ENCODE measurements at regions not wholly inside any gene's neighbourhood (a gene's known extent, or its start where the extent isn't known, plus 50 kb on each side); places are given as distances from the start of the nearest gene placed in this dataset.
A peak's percentile ranks its signal among the peaks of the same experiment; 100 is the strongest.

- H3K4me1 Mint-ChIP-seq (ENCODE audit: low read depth, unreplicated experiment), result peaks cover 13% of the 10 kb centered on the region
- peaks cover 2% of the 10 kb centered on the region for H3K9me3 Mint-ChIP-seq (ENCODE audit: unreplicated experiment)
- no peak overlapping the region for H2AFZ ChIP-seq (ENCODE audit: low read depth, low read length)
- FAIRE-seq (peak; percentile 56), DNase-seq (ENCODE audit: low read depth) (peak; percentile 100)
- H3K9ac ChIP-seq (ENCODE audit: low read length), result no peak overlapping the region
- H3K27me3 Mint-ChIP-seq (ENCODE audit: low read depth, unreplicated experiment), result no peaks in the 10 kb centered on the region
- H3K9me3 ChIP-seq (ENCODE audit: insufficient read depth, low read depth, low read length), result no peaks in the 10 kb centered on the region
- peak overlapping the region; percentile 34 for H3K4me2 ChIP-seq (ENCODE audit: low read length)
- no peak overlapping the region for H3K4me3 ChIP-seq (ENCODE audit: insufficient read depth, low read depth, low read length)
- peak overlapping the region; percentile 82 for H3K27ac ChIP-seq (ENCODE audit: low read depth, low read length)
- H3K4me1 ChIP-seq (ENCODE audit: insufficient read depth, low read length), result peaks cover 17% of the 10 kb centered on the region
- H3K36me3 ChIP-seq (ENCODE audit: insufficient read depth, low read length), result no peaks in the 10 kb centered on the region
- no peak overlapping the region for H3K4me3 Mint-ChIP-seq (ENCODE audit: unreplicated experiment)
- H3K36me3 Mint-ChIP-seq (ENCODE audit: low read depth, unreplicated experiment), result no peaks in the 10 kb centered on the region
- H3K27ac Mint-ChIP-seq (ENCODE audit: unreplicated experiment), result peak overlapping the region; percentile 1
- no peak for TF ChIP-seq CTCF (IDR thresholded peaks at IDR 0.05; ENCODE audit: insufficient read depth, low read depth, low read length)
- TF ChIP-seq EZH2 (IDR thresholded peaks at IDR 0.05; ENCODE audit: insufficient read depth, low read length), result no peak
- no peaks in the 10 kb centered on the region for H4K20me1 ChIP-seq (ENCODE audit: insufficient read depth, low read length)
- H3K79me2 ChIP-seq (ENCODE audit: insufficient read depth, low read length), result no peaks in the 10 kb centered on the region
- no peaks in the 10 kb centered on the region for H3K27me3 ChIP-seq (ENCODE audit: insufficient read depth, low read length)
Measured at GRCh38 chr10:90227217-90227656, 525.8 kb downstream of the KIF20B start.

- no peak for FAIRE-seq
Measured at GRCh38 chr10:90227786-90228185, 526.4 kb downstream of the KIF20B start.

More at GRCh38 chr10:90227786-90228185, 526.4 kb downstream of the KIF20B start:
- Histone ChIP-seq H4K20me1 (ENCODE audit: insufficient read depth, low read length) (no peaks in the 10 kb centered on the region), H3K9ac (ENCODE audit: low read length) (no peak overlapping the region), H2AFZ (ENCODE audit: low read depth, low read length) (no peak overlapping the region), H3K27me3 (ENCODE audit: insufficient read depth, low read length) (no peaks in the 10 kb centered on the region), H3K4me2 (ENCODE audit: low read length) (peak overlapping the region; percentile 34), H3K4me3 (ENCODE audit: insufficient read depth, low read depth, low read length) (no peak overlapping the region), H3K9me3 (ENCODE audit: insufficient read depth, low read depth, low read length) (no peaks in the 10 kb centered on the region), H3K36me3 (ENCODE audit: insufficient read depth, low read length) (no peaks in the 10 kb centered on the region), H3K4me1 (ENCODE audit: insufficient read depth, low read length) (peaks cover 14% of the 10 kb centered on the region), H3K79me2 (ENCODE audit: insufficient read depth, low read length) (no peaks in the 10 kb centered on the region), H3K27ac (ENCODE audit: low read depth, low read length) (peak overlapping the region; percentile 76)
- H3K27me3 Mint-ChIP-seq (ENCODE audit: low read depth, unreplicated experiment), result no peaks in the 10 kb centered on the region
- peaks cover 12% of the 10 kb centered on the region for H3K4me1 Mint-ChIP-seq (ENCODE audit: low read depth, unreplicated experiment)
- TF ChIP-seq EZH2 (IDR thresholded peaks at IDR 0.05; ENCODE audit: insufficient read depth, low read length) (no peak), CTCF (IDR thresholded peaks at IDR 0.05; ENCODE audit: insufficient read depth, low read depth, low read length) (no peak)
- DNase-seq (ENCODE audit: low read depth), result peak; percentile 84
- H3K4me3 Mint-ChIP-seq (ENCODE audit: unreplicated experiment), result no peak overlapping the region
- no peaks in the 10 kb centered on the region for H3K36me3 Mint-ChIP-seq (ENCODE audit: low read depth, unreplicated experiment)
- no peak overlapping the region for H3K27ac Mint-ChIP-seq (ENCODE audit: unreplicated experiment)
- peaks cover 2% of the 10 kb centered on the region for H3K9me3 Mint-ChIP-seq (ENCODE audit: unreplicated experiment)
